Neuronal stem cell (in vitro differentiated cells): ENCODE measurements at regions not wholly inside any gene's neighbourhood (a gene's known extent, or its start where the extent isn't known, plus 50 kb on each side); places are given as distances from the start of the nearest gene placed in this dataset.

Experiments
- DNase-seq: peaks from one replicate; pipeline ENCODE4 v3.0.0-alpha.2; 2013; ENCODE audit warnings: low spot score
- H2AFZ ChIP-seq: one replicate; pipeline ENCODE4 v1.6.1; 2013; ENCODE audit warnings: mild to moderate bottlenecking, low read length, inconsistent platforms
- H2AK5ac ChIP-seq: 2 replicates; pipeline ENCODE4 v1.6.1; 2013; ENCODE audit warnings: low read depth, mild to moderate bottlenecking, inconsistent platforms, low read length, moderate library complexity, mixed read lengths
- H2BK120ac ChIP-seq: 2 replicates; pipeline ENCODE4 v1.6.1; 2013; ENCODE audit warnings: low read depth, mild to moderate bottlenecking, inconsistent platforms, low read length, moderate library complexity, mixed read lengths
- H2BK12ac ChIP-seq: one replicate; pipeline ENCODE4 v1.6.1; 2013; ENCODE audit warnings: low read length, inconsistent platforms
- H2BK15ac ChIP-seq: 2 replicates; pipeline ENCODE4 v1.6.1; 2013; ENCODE audit warnings: mild to moderate bottlenecking, low read length, inconsistent platforms, mixed read lengths
- H2BK5ac ChIP-seq: one replicate; pipeline ENCODE4 v1.6.1; 2013; ENCODE audit warnings: inconsistent platforms, mild to moderate bottlenecking, low read length, moderate library complexity
- H3K14ac ChIP-seq: one replicate; pipeline ENCODE4 v1.6.1; 2013; ENCODE audit warnings: low read length, inconsistent platforms
- H3K18ac ChIP-seq: 2 replicates; pipeline ENCODE4 v1.6.1; 2013; ENCODE audit warnings: low read length, inconsistent platforms
- H3K23ac ChIP-seq: 2 replicates; pipeline ENCODE4 v1.6.1; 2013; ENCODE audit warnings: low read depth, mild to moderate bottlenecking, mixed read lengths, low read length, inconsistent platforms; ENCODE audit not compliant: poor library complexity
- H3K27ac ChIP-seq: replicated peaks from 3 replicates; pipeline ENCODE4 v1.5.1; 2013; ENCODE audit warnings: low read length, inconsistent platforms
- H3K27me3 ChIP-seq, 3 experiments: 2 replicates each; pipeline ENCODE4 v1.6.1; 2013; ENCODE audit warnings: low read length in 3 of 3, mild to moderate bottlenecking in 2 of 3, inconsistent platforms in 1 of 3, low read depth in 1 of 3, mixed read lengths in 1 of 3, moderate library complexity in 1 of 3; ENCODE audit not compliant: control insufficient read depth in 3 of 3, insufficient read depth in 3 of 3
- H3K36me3 ChIP-seq, 2 donors: replicated peaks in 1 of 2; 2 replicates each; pipeline ENCODE4 v1.6.1; 2013; ENCODE audit warnings: low read length in 2 of 2; ENCODE audit not compliant: control insufficient read depth in 2 of 2, insufficient read depth in 2 of 2
- H3K4ac ChIP-seq: 2 replicates; pipeline ENCODE4 v1.6.1; 2013; ENCODE audit warnings: inconsistent platforms, mild to moderate bottlenecking, low read length, moderate library complexity
- H3K4me1 ChIP-seq, 2 donors: 1 replicate in 1 of 2; 2 replicates in 1 of 2; pipeline ENCODE4 v1.6.1; 2013; ENCODE audit warnings: low read length in 2 of 2, low read depth in 1 of 2; ENCODE audit not compliant: control insufficient read depth in 2 of 2, insufficient read depth in 1 of 2
- H3K4me2 ChIP-seq: one replicate; pipeline ENCODE4 v1.6.1; 2013; ENCODE audit warnings: mild to moderate bottlenecking, low read length, inconsistent platforms; ENCODE audit not compliant: insufficient read depth, poor library complexity, severe bottlenecking
- H3K4me3 ChIP-seq, 2 donors: 2 replicates each; pipeline ENCODE4 v1.5.1; 2013; ENCODE audit warnings: low read length in 2 of 2, mild to moderate bottlenecking in 2 of 2, inconsistent platforms in 1 of 2, moderate library complexity in 1 of 2
- H3K79me1 ChIP-seq: one replicate; pipeline ENCODE4 v1.6.1; 2013; ENCODE audit warnings: low read depth, mild to moderate bottlenecking, inconsistent platforms, low read length, moderate library complexity
- H3K9ac ChIP-seq: one replicate; pipeline ENCODE4 v1.6.1; 2013; ENCODE audit warnings: mild to moderate bottlenecking, low read depth, low read length, inconsistent platforms; ENCODE audit not compliant: poor library complexity
- H3K9me3 ChIP-seq, 2 donors: replicated peaks in 1 of 2; 2 replicates each; pipeline versions ENCODE3 to v1.6.1; 2013; ENCODE audit warnings: low read length in 2 of 2, mild to moderate bottlenecking in 2 of 2, inconsistent platforms in 1 of 2, low read depth in 1 of 2, mixed read lengths in 1 of 2, moderate library complexity in 1 of 2; ENCODE audit not compliant: control insufficient read depth in 2 of 2, insufficient read depth in 1 of 2
- H4K8ac ChIP-seq: one replicate; pipeline ENCODE4 v1.6.1; 2013; ENCODE audit warnings: low read depth, mild to moderate bottlenecking, inconsistent platforms, low read length, moderate library complexity
- H4K91ac ChIP-seq: one replicate; pipeline ENCODE4 v1.6.1; 2013; ENCODE audit warnings: low read length, low read depth, mild to moderate bottlenecking, inconsistent platforms; ENCODE audit not compliant: poor library complexity
- WGBS, 2 donors: extraction: QIAGEN DNeasy Blood & Tissue Kit; methylation state at CpG; one replicate each; pipeline ENCODE4 v1.1.7; 2013; ENCODE audit warnings: missing lambda C conversion rate in 2 of 2, mixed read lengths in 1 of 2; ENCODE audit not compliant: insufficient read length in 2 of 2, insufficient replicate concordance in 1 of 2; ENCODE audit errors: extremely low coverage in 2 of 2; 5-methylcytosine and 5-hydroxymethylcytosine counted together

- Histone ChIP-seq H3K27me3 (no peaks in the 10 kb centered on the region), H3K9ac (no peak overlapping the region), H3K9me3 (no peaks in the 10 kb centered on the region), H2BK120ac (no peak overlapping the region), H2BK15ac (no peak overlapping the region), H3K4me3 (no peak overlapping the region), H2AK5ac (no peak overlapping the region), H3K4me2 (no peak overlapping the region), H2BK5ac (no peak overlapping the region), H4K91ac (no peak overlapping the region), H3K18ac (no peak overlapping the region), H4K8ac (no peak overlapping the region), H3K4me1 (no peaks in the 10 kb centered on the region), H2AFZ (no peak overlapping the region), H3K14ac (no peak overlapping the region), H3K27ac (no peak overlapping the region), H2BK12ac (no peak overlapping the region), H3K4ac (no peak overlapping the region), H3K36me3 (no peaks in the 10 kb centered on the region), H3K23ac (no peak overlapping the region), H3K79me1 (peaks cover 2% of the 10 kb centered on the region)
- no CpG with 5 or more reads among the region's 1 CpG for WGBS, 2 donors
- no peak for DNase-seq
These were observed 305.9 kb upstream of the DAB2 start for GRCh38 chr5:39730699-39731098.

- no peak overlapping the region for H3K23ac ChIP-seq
- no peak overlapping the region for H2BK5ac ChIP-seq
- WGBS, 2 donors: no CpG with 5 or more reads among the region's 2 CpGs
- no peak overlapping the region for H2BK120ac ChIP-seq
- H3K27me3 ChIP-seq: no peaks in the 10 kb centered on the region
- H4K8ac ChIP-seq: no peak overlapping the region
- no peak overlapping the region for H2BK12ac ChIP-seq
- H3K4me2 ChIP-seq: no peak overlapping the region
- no peak overlapping the region for H3K18ac ChIP-seq
- H3K27ac ChIP-seq: no peak overlapping the region
- H3K4me1 ChIP-seq: no peaks in the 10 kb centered on the region
- H3K14ac ChIP-seq: no peak overlapping the region
- no peak overlapping the region for H3K4me3 ChIP-seq
- peaks cover 2% of the 10 kb centered on the region for H3K79me1 ChIP-seq
- DNase-seq: no peak
- no peak overlapping the region for H2AK5ac ChIP-seq
- no peak overlapping the region for H2AFZ ChIP-seq
- H3K4ac ChIP-seq: no peak overlapping the region
- H3K9me3 ChIP-seq: no peaks in the 10 kb centered on the region
- no peak overlapping the region for H2BK15ac ChIP-seq
- no peak overlapping the region for H4K91ac ChIP-seq
- no peak overlapping the region for H3K9ac ChIP-seq
- H3K36me3 ChIP-seq: no peaks in the 10 kb centered on the region
These were observed 305.2 kb upstream of the DAB2 start for GRCh38 chr5:39730006-39730405.

- H2BK120ac ChIP-seq: no peak overlapping the region
- peaks cover 2% of the 10 kb centered on the region for H3K79me1 ChIP-seq
- WGBS, 2 donors: no CpG with 5 or more reads among the region's 1 CpG
- no peaks in the 10 kb centered on the region for H3K36me3 ChIP-seq
- no peaks in the 10 kb centered on the region for H3K9me3 ChIP-seq
- H2BK12ac ChIP-seq: no peak overlapping the region
- no peaks in the 10 kb centered on the region for H3K4me1 ChIP-seq
- no peak overlapping the region for H2AFZ ChIP-seq
- no peaks in the 10 kb centered on the region for H3K27me3 ChIP-seq
- H3K4me2 ChIP-seq: no peak overlapping the region
- no peak overlapping the region for H3K23ac ChIP-seq
- no peak overlapping the region for H3K4me3 ChIP-seq
- H3K27ac ChIP-seq: no peak overlapping the region
- H2BK5ac ChIP-seq: no peak overlapping the region
- no peak overlapping the region for H3K9ac ChIP-seq
- no peak overlapping the region for H4K8ac ChIP-seq
- H3K4ac ChIP-seq: no peak overlapping the region
- no peak overlapping the region for H4K91ac ChIP-seq
- H2BK15ac ChIP-seq: no peak overlapping the region
- no peak for DNase-seq
- no peak overlapping the region for H2AK5ac ChIP-seq
- H3K18ac ChIP-seq: no peak overlapping the region
- no peak overlapping the region for H3K14ac ChIP-seq
These were observed 301.7 kb upstream of the DAB2 start for GRCh38 chr5:39726467-39726866.

GRCh38 chr5:39721394-39721793 is 296.6 kb upstream of the DAB2 start:
- H4K8ac ChIP-seq: no peak overlapping the region
- H3K27ac ChIP-seq: no peak overlapping the region
- H2AK5ac ChIP-seq: no peak overlapping the region
- H3K9me3 ChIP-seq: no peaks in the 10 kb centered on the region
- H2BK120ac ChIP-seq: no peak overlapping the region
- H3K23ac ChIP-seq: no peak overlapping the region
- H3K4me1 ChIP-seq: no peaks in the 10 kb centered on the region
- no peak overlapping the region for H2BK15ac ChIP-seq
- no CpG with 5 or more reads among the region's 30 CpGs for WGBS, 2 donors
- no peak overlapping the region for H3K18ac ChIP-seq
- no peak overlapping the region for H3K4me3 ChIP-seq
- no peaks in the 10 kb centered on the region for H3K27me3 ChIP-seq
- H3K14ac ChIP-seq: peak overlapping the region; percentile 38
- no peak overlapping the region for H3K9ac ChIP-seq
- DNase-seq: no peak
- H3K36me3 ChIP-seq: no peaks in the 10 kb centered on the region
- no peak overlapping the region for H2BK5ac ChIP-seq
- no peak overlapping the region for H3K4ac ChIP-seq
- H2AFZ ChIP-seq: no peak overlapping the region
- no peak overlapping the region for H2BK12ac ChIP-seq
- no peaks in the 10 kb centered on the region for H3K79me1 ChIP-seq
- H4K91ac ChIP-seq: no peak overlapping the region
- no peak overlapping the region for H3K4me2 ChIP-seq
